HCT116 (cell line): ENCODE measurements at regions not wholly inside any gene's neighbourhood (a gene's known extent, or its start where the extent isn't known, plus 50 kb on each side); places are given as distances from the start of the nearest gene placed in this dataset.

ENCODE experiments used
- ATAC-seq: fragments of 200-7000 bp; cut with Tn5 transposase; 2 replicates; pipeline ENCODE4 v1.9.1; 2020; ENCODE audit warnings: mild to moderate bottlenecking, moderate library complexity
- BruUV-seq: library from RNA; stranded (reverse); fragments of 400-500 nt; replicated peaks from 2 replicates; lab custom pipeline; 2021; lab: Mats Ljungman, UMichigan
- CTCF ChIA-PET: fragments of 300-600 bp; sonication (Branson Sonifier 250); formaldehyde crosslinking; loops from one replicate; lab custom pipeline; 2021; ENCODE audit warnings: antibody characterized with exemption; lab: Charles Lee
- POLR2A ChIA-PET: fragments of 300-600, 350-600 bp; sonication (Branson Sonifier 250); formaldehyde crosslinking; loops from one replicate; lab custom pipeline; 2021; ENCODE audit warnings: antibody characterized with exemption; lab: Charles Lee
- RAD21 ChIA-PET, 2 experiments: fragments of 300-600 bp; sonication (Branson Sonifier 250); formaldehyde crosslinking; loops; one replicate each; lab custom pipeline; 2023; ENCODE audit warnings: low total read pairs in 2 of 2; ENCODE audit not compliant: uncharacterized antibody in 2 of 2, unreplicated experiment in 2 of 2, low non-redundant PET in 1 of 2; lab: Charles Lee
- DNase-seq: peaks from one replicate; pipeline ENCODE4 v3.0.0-alpha.2; 2010; ENCODE audit warnings: low read depth, low spot score
- H2AFZ ChIP-seq: fragments of 200-600 bp; shearing (Covaris generic), sonication (generic); 2 replicates; pipeline ENCODE4 v1.6.1; 2017; ENCODE audit warnings: low read depth, mixed run types, mixed read lengths, antibody characterized with exemption, low read length; ENCODE audit not compliant: poor library complexity, severe bottlenecking
- H3K27ac ChIP-seq: 2 replicates; pipeline ENCODE4 v1.5.1; 2012; ENCODE audit warnings: low read depth, low read length
- H3K27me3 ChIP-seq: fragments of 200-600 bp; sonication (generic); 2 replicates; pipeline ENCODE4 v1.6.1; 2016; ENCODE audit warnings: mixed run types, low read length, mixed read lengths; ENCODE audit not compliant: insufficient read depth
- H3K36me3 ChIP-seq, 2 experiments: fragments of 200-500 bp in 1 of 2; fragments of 200-600 bp in 1 of 2; sonication (Bioruptor generic) in 1 of 2; sonication (generic) in 1 of 2; 2 replicates each; pipeline versions ENCODE4 v1.5.1 to v1.6.1; 2014 to 2016; ENCODE audit warnings: low read length in 2 of 2, inconsistent platforms in 1 of 2, mixed read lengths in 1 of 2, mixed run types in 1 of 2; ENCODE audit not compliant: insufficient read depth in 2 of 2, control insufficient read depth in 1 of 2
- H3K4me1 ChIP-seq, 2 experiments: fragments of 200-600 bp in 1 of 2; sonication (generic) in 1 of 2; 2 replicates each; pipeline versions ENCODE4 v1.5.1 to v1.6.1; 2012 to 2017; ENCODE audit warnings: low read length in 2 of 2, inconsistent platforms in 1 of 2, mild to moderate bottlenecking in 1 of 2, mixed read lengths in 1 of 2, mixed run types in 1 of 2, moderate library complexity in 1 of 2; ENCODE audit not compliant: insufficient read depth in 2 of 2, control insufficient read depth in 1 of 2
- H3K4me2 ChIP-seq: fragments of 200-600 bp; sonication (generic); 2 replicates; pipeline ENCODE4 v1.6.1; 2017; ENCODE audit warnings: mixed run types, low read length, mixed read lengths
- H3K4me3 ChIP-seq, 2 experiments: fragments of 200-600 bp in 1 of 2; sonication (generic) in 1 of 2; replicated peaks in 1 of 2; 2 replicates each; pipeline ENCODE4 v1.5.1; 2011 to 2016; ENCODE audit warnings: low read length in 2 of 2, control low read depth in 1 of 2, low read depth in 1 of 2, mild to moderate bottlenecking in 1 of 2, mixed read lengths in 1 of 2, mixed run types in 1 of 2
- H3K79me2 ChIP-seq: fragments of 200-600 bp; sonication (generic); 2 replicates; pipeline ENCODE4 v1.6.1; 2017; ENCODE audit warnings: mild to moderate bottlenecking, mixed run types, low read length, moderate library complexity, mixed read lengths; ENCODE audit not compliant: insufficient read depth
- H3K9ac ChIP-seq: fragments of 200-600 bp; sonication (generic); 2 replicates; pipeline ENCODE4 v1.6.1; 2016; ENCODE audit warnings: low read length, mixed read lengths
- H3K9me2 ChIP-seq: fragments of 200-600 bp; sonication (generic), shearing (Covaris generic); 2 replicates; pipeline ENCODE4 v1.6.1; 2017; ENCODE audit warnings: mixed run types, mild to moderate bottlenecking, moderate library complexity; ENCODE audit not compliant: insufficient read depth
- H3K9me3 ChIP-seq, 2 experiments: fragments of 200-500 bp in 1 of 2; fragments of 200-600 bp in 1 of 2; sonication (Bioruptor generic) in 1 of 2; sonication (generic) in 1 of 2; 2 replicates each; pipeline ENCODE4 v1.6.1; 2014 to 2017; ENCODE audit warnings: low read length in 2 of 2, mixed read lengths in 2 of 2, inconsistent platforms in 1 of 2, low read depth in 1 of 2, mild to moderate bottlenecking in 1 of 2, mixed run types in 1 of 2, moderate library complexity in 1 of 2; ENCODE audit not compliant: control insufficient read depth in 1 of 2, insufficient read depth in 1 of 2
- H4K20me1 ChIP-seq: fragments of 200-600 bp; sonication (generic), shearing (Covaris generic); 2 replicates; pipeline ENCODE4 v1.6.1; 2017; ENCODE audit warnings: mixed run types, mild to moderate bottlenecking, moderate library complexity; ENCODE audit not compliant: insufficient read depth
- ATF3 ChIP-seq: IDR thresholded peaks from 2 replicates; pipeline ENCODE4 v1.6.1; 2012
- CTCF ChIP-seq, 3 experiments: fragments of 200-600 bp in 1 of 3; sonication (generic) in 1 of 3; IDR thresholded peaks in 2 of 3; conservative IDR thresholded peaks in 1 of 3; 2 replicates each; pipeline ENCODE4 v1.5.1; 2012 to 2017; ENCODE audit warnings: low read depth in 2 of 3, low read length in 2 of 3, antibody characterized with exemption in 1 of 3, borderline replicate concordance in 1 of 3, control low read depth in 1 of 3, mild to moderate bottlenecking in 1 of 3, mixed read lengths in 1 of 3, mixed run types in 1 of 3, moderate library complexity in 1 of 3; ENCODE audit not compliant: insufficient read depth in 1 of 3
- ELF1 ChIP-seq: IDR thresholded peaks from 2 replicates; pipeline ENCODE4 v1.6.1; 2012; ENCODE audit warnings: low read depth, borderline replicate concordance
- EZH2phosphoT487 ChIP-seq: fragments of 200-600 bp; IDR thresholded peaks from 2 replicates; pipeline ENCODE4 v1.6.1; 2018; ENCODE audit warnings: antibody characterized with exemption, borderline replicate concordance
- JUND ChIP-seq: IDR thresholded peaks from 2 replicates; pipeline ENCODE4 v1.6.1; 2012
- POLR2AphosphoS5 ChIP-seq: IDR thresholded peaks from 2 replicates; pipeline ENCODE4 v1.6.1; 2011; ENCODE audit warnings: mild to moderate bottlenecking, low read depth, low read length, moderate library complexity
- RAD21 ChIP-seq: IDR thresholded peaks from 2 replicates; pipeline ENCODE4 v1.6.1; 2012; ENCODE audit warnings: low read depth, mild to moderate bottlenecking
- SRF ChIP-seq: IDR thresholded peaks from 2 replicates; pipeline ENCODE4 v1.6.1; 2012; ENCODE audit warnings: low read depth
- YY1 ChIP-seq: IDR thresholded peaks from 2 replicates; pipeline ENCODE4 v1.6.1; 2011; ENCODE audit warnings: low read length, low read depth, moderate library complexity, mild to moderate bottlenecking; ENCODE audit not compliant: insufficient replicate concordance; ENCODE audit errors: extremely low read depth
- ZFX ChIP-seq: fragments of 450-650 bp; IDR thresholded peaks from 2 replicates; pipeline ENCODE4 v1.6.1; 2017
- ZNF274 ChIP-seq: fragments of 200-500 bp; sonication (Bioruptor generic); IDR thresholded peaks from 2 replicates; pipeline ENCODE4 v1.6.1; 2014; ENCODE audit warnings: mild to moderate bottlenecking, low read depth, low read length, inconsistent platforms
- intact Hi-C: fragments of 100-400 bp; cut with micrococcal nuclease; formaldehyde crosslinking; loops from 2 replicates; pipeline ENCODE4 v1.10.0; 2022
- TF ChIP-seq, protein P1 (sequence below): IDR thresholded peaks from 2 replicates; pipeline ENCODE4 v1.6.1; 2012

GRCh38 chr7:136079066-136079465 lies 101.9 kb upstream of the MTPN start:
- POLR2A ChIA-PET = no interaction called here
- RAD21 ChIA-PET = no interaction called here
- no peak for ATAC-seq
- Histone ChIP-seq H3K4me2 (no peak overlapping the region), H3K79me2 (no peaks in the 10 kb centered on the region), H2AFZ (no peak overlapping the region), H3K9ac (no peak overlapping the region), H3K4me1 (no peaks in the 10 kb centered on the region), H3K4me3 (no peak overlapping the region), H3K36me3 (no peaks in the 10 kb centered on the region), H3K9me2 (no peaks in the 10 kb centered on the region), H4K20me1 (no peaks in the 10 kb centered on the region), H3K27me3 (no peaks in the 10 kb centered on the region), H3K27ac (no peak overlapping the region), H3K9me3 (no peaks in the 10 kb centered on the region)
- TF ChIP-seq ATF3 (no peak), CTCF (IDR thresholded peaks at IDR 0.05 in 2 of 3, conservative IDR thresholded peaks at IDR 0.05 in 1 of 3; ENCODE audit: borderline replicate concordance in 1 of 3, insufficient read depth in 1 of 3, low read depth in 2 of 3, low read length in 2 of 3) (no peak), RAD21 (no peak)
- DNase-seq = no peak
- CTCF ChIA-PET = no interaction called here
- intact Hi-C loops = no loop called here
- no TSS peak for BruUV-seq

GRCh38 chr7:136078630-136079029 lies 101.5 kb upstream of the MTPN start:
- H3K9me3 ChIP-seq = no peaks in the 10 kb centered on the region
- TF ChIP-seq POLR2AphosphoS5 = no peak
- no peak for TF ChIP-seq ZFX
- no peak for TF ChIP-seq ATF3
- TF ChIP-seq SRF = no peak
- TF ChIP-seq ELF1 = no peak
- TF ChIP-seq JUND = no peak
- TF ChIP-seq ZNF274 = no peak
- TF ChIP-seq EZH2phosphoT487 = no peak
- TF ChIP-seq, protein P1, sequence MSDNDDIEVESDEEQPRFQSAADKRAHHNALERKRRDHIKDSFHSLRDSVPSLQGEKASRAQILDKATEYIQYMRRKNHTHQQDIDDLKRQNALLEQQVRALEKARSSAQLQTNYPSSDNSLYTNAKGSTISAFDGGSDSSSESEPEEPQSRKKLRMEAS = no peak
- TF ChIP-seq YY1 = no peak
- H3K9me2 ChIP-seq = no peaks in the 10 kb centered on the region
- H3K79me2 ChIP-seq = no peaks in the 10 kb centered on the region
- H2AFZ ChIP-seq = no peak overlapping the region
- CTCF ChIA-PET = no interaction called here
- H3K4me1 ChIP-seq = no peaks in the 10 kb centered on the region
- intact Hi-C loops = no loop called here
- POLR2A ChIA-PET = no interaction called here
- BruUV-seq = no TSS peak
- H3K27ac ChIP-seq = no peak overlapping the region
- no peaks in the 10 kb centered on the region for H3K36me3 ChIP-seq
- H4K20me1 ChIP-seq = no peaks in the 10 kb centered on the region
- ATAC-seq (no peak), DNase-seq (no peak)
- H3K27me3 ChIP-seq = no peaks in the 10 kb centered on the region
- RAD21 ChIA-PET = no interaction called here
- H3K9ac ChIP-seq = no peak overlapping the region
- no peak overlapping the region for H3K4me3 ChIP-seq
- no peak overlapping the region for H3K4me2 ChIP-seq
